Astrocyte (in vitro differentiated cells and primary cell): ENCODE measurements at regions not wholly inside any gene's neighbourhood (a gene's known extent, or its start where the extent isn't known, plus 50 kb on each side); places are given as distances from the start of the nearest gene placed in this dataset.

Experiments used
- CTCF ChIP-seq: IDR thresholded peaks from 2 replicates; pipeline ENCODE4 v1.5.1; 2011; ENCODE audit warnings: low read depth, mild to moderate bottlenecking, inconsistent platforms, low read length, moderate library complexity; ENCODE audit not compliant: insufficient read depth
- EZH2 ChIP-seq: IDR thresholded peaks from 2 replicates; pipeline ENCODE4 v1.6.1; 2012; ENCODE audit warnings: mild to moderate bottlenecking, low read length, inconsistent platforms; ENCODE audit not compliant: insufficient read depth

GRCh38 chr21:38953516-38953915 is 147.8 kb downstream of the ETS2 start:
- TF ChIP-seq CTCF (no peak), EZH2 (no peak)
